SK-N-MC (cell line): ENCODE measurements at regions not wholly inside any gene's neighbourhood (a gene's known extent, or its start where the extent isn't known, plus 50 kb on each side); places are given as distances from the start of the nearest gene placed in this dataset.

ENCODE experiments used
- DNase-seq: peaks from one replicate; pipeline ENCODE4 v3.0.0-alpha.2; 2011; ENCODE audit warnings: low read depth, low spot score
- H3K27ac ChIP-seq: fragments of 200-600 bp; sonication (generic); 2 replicates; pipeline ENCODE4 v1.5.1; 2016; ENCODE audit warnings: mixed run types
- H3K36me3 ChIP-seq: fragments of 200-600 bp; sonication (generic); 2 replicates; pipeline ENCODE4 v1.6.1; 2017; ENCODE audit warnings: antibody characterized with exemption, low read length, mixed read lengths; ENCODE audit not compliant: insufficient read depth
- H3K4me3 ChIP-seq: fragments of 200-600 bp; sonication (generic); 2 replicates; pipeline ENCODE4 v1.5.1; 2016
- H3K9ac ChIP-seq: fragments of 200-600 bp; sonication (generic); 2 replicates; pipeline ENCODE4 v1.8.0; 2017; ENCODE audit warnings: mixed run types, mixed read lengths; ENCODE audit not compliant: insufficient read length
- H3K9me3 ChIP-seq: fragments of 200-600 bp; sonication (generic); 2 replicates; pipeline ENCODE4 v1.6.1; 2017; ENCODE audit warnings: low read depth, mild to moderate bottlenecking, antibody characterized with exemption, low read length, moderate library complexity, mixed read lengths
- EZH2 ChIP-seq: fragments of 200-600 bp; sonication (generic); IDR thresholded peaks from one replicate; pipeline ENCODE4 v1.6.1; 2017; ENCODE audit warnings: antibody characterized with exemption
- FOXP2 ChIP-seq: optimal IDR thresholded peaks from 2 replicates; pipeline ENCODE3; 2011; ENCODE audit warnings: mild to moderate bottlenecking, moderate library complexity; ENCODE audit not compliant: insufficient read depth; ENCODE audit errors: extremely low read length, control extremely low read depth
- POLR2AphosphoS5 ChIP-seq: IDR thresholded peaks from 2 replicates; pipeline ENCODE4 v1.6.1; 2012; ENCODE audit warnings: mild to moderate bottlenecking, low read depth, low read length, borderline replicate concordance

DNA sequence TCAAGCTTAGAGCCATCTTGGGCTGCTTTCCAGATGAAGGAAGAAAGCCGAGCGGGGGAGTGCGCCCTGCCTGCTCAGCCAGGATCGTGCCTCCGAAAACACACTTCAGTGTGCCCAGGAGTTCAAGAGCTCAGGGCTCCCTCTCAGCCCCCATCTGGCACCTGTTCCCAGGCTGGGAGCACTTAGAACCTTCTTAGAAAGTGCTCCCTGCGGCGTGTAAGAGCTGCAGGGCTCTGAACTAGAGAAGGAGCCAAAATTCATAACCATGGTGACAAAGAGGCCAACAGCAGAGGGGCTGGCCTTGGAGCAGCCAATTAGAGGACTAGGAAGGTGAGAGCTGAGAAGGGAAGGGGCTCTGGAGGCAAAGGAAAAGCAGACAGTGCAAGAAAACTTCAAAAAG lies 59.0 kb upstream of the TNRC6C start:
- H3K4me3 ChIP-seq = 0 out of 2 replicates have a peak overlapping the region, but pooled peaks have one; percentile 14
- no peak for DNase-seq
- no peaks in the 10 kb centered on the region for H3K36me3 ChIP-seq
- H3K9ac ChIP-seq = no peak overlapping the region
- TF ChIP-seq EZH2 = no peak
- TF ChIP-seq FOXP2 = no peak
- TF ChIP-seq POLR2AphosphoS5 = no peak
- H3K9me3 ChIP-seq = no peaks in the 10 kb centered on the region
- H3K27ac ChIP-seq = no peak overlapping the region

DNA sequence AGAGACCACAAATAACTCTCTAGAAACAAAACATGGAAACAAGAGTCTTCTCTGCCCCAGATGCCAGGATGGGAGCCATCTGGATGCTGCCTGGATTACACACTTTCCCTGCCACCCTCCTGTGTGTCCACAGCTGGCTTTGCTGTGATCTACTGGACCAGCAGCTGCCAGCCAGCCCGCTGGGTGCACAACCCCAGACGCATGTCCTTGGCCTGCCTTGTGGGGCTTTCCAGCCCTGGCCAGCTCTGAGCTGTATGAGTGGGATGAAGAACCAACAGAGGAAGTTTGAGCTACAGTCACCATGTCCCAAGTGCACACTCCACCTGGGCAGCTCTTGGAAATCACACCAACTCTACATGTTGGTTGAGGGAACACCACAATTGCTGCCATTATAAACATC lies 57.0 kb upstream of the TNRC6C start:
- no peak for TF ChIP-seq POLR2AphosphoS5
- TF ChIP-seq EZH2 = no peak
- no peak for TF ChIP-seq FOXP2
- Histone ChIP-seq H3K4me3 (no peak overlapping the region), H3K9me3 (no peaks in the 10 kb centered on the region), H3K36me3 (no peaks in the 10 kb centered on the region), H3K27ac (no peak overlapping the region), H3K9ac (no peak overlapping the region)
- no peak for DNase-seq

DNA sequence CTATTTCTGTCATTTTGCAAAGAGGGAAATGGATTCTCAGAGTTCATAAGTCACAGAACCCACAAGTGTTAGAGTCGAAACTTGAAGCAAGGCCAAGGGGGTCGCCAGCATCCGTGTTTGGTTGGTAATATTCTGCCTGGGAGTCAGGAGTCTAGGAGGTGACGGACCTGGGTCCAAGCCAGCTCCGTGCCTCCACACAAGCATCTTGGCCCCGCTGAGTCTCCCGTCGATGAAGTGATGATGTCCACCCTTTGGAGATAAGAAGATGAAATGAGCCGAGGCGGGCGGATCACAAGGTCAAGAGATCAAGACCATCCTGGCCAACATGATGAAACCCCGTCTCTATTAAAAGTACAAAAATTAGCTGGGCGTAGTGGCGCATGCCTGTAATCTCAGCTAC lies 53.2 kb upstream of the TNRC6C start:
- no peak overlapping the region for H3K4me3 ChIP-seq
- H3K27ac ChIP-seq = no peak overlapping the region
- no peak for DNase-seq
- no peaks in the 10 kb centered on the region for H3K36me3 ChIP-seq
- H3K9ac ChIP-seq = no peak overlapping the region
- TF ChIP-seq EZH2 (no peak), POLR2AphosphoS5 (no peak), FOXP2 (no peak)
- no peaks in the 10 kb centered on the region for H3K9me3 ChIP-seq

DNA sequence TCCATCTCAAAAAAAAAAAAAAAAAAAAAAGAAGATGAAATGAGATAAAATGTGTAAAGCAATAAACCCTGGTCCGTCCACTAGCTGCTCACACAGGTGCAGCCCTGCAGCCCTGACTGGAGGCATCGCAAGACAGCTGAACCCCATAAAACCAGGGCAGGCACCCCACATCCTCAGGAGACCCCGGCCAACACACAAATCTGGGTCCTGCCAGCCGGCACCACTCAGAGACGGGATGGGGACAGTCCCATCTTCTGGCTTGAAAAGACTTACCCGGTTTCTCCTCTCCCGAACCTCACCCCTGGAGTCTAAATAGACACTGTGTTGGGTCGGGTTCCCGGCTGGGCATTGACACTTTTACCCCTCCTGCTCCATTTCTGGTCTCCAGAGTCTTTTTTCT lies 52.7 kb upstream of the TNRC6C start:
- Histone ChIP-seq H3K4me3 (no peak overlapping the region), H3K27ac (no peak overlapping the region)

DNA sequence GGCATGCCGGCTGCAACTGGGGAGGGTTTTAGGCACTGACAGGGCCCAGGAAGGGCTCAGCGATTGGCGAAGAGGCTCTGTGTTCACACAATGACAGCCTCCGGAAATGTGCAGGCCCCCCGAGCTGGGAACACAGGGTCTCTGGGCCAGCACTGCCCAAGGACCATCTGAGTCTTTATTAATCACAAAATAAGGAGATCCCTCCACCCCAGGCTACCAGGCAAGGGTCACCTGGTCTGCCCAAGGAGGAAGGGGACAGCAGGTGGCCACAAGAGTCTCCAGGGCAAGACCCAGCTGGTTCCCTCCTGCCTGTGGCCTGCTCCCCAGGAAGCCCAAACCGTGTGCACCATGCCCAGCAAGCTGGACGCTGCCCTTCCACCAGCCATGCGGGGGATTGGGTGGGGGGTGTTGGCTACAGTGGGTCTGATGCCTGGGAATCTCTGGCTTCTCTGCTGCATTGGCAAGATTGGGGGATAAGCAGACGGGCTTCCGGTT lies 52.1 kb upstream of the TNRC6C start:
- no peaks in the 10 kb centered on the region for H3K36me3 ChIP-seq
- H3K9me3 ChIP-seq = no peaks in the 10 kb centered on the region
- TF ChIP-seq FOXP2 (no peak), EZH2 (no peak), POLR2AphosphoS5 (no peak)
- H3K4me3 ChIP-seq = no peak overlapping the region
- H3K27ac ChIP-seq = no peak overlapping the region
- no peak overlapping the region for H3K9ac ChIP-seq
- no peak for DNase-seq

More for the DNA sequence above, 52.7 kb upstream of the TNRC6C start:
- Histone ChIP-seq H3K9me3 (no peaks in the 10 kb centered on the region), H3K36me3 (no peaks in the 10 kb centered on the region), H3K9ac (no peak overlapping the region)
- no peak for DNase-seq
- TF ChIP-seq FOXP2 (no peak), POLR2AphosphoS5 (no peak), EZH2 (no peak)

DNA sequence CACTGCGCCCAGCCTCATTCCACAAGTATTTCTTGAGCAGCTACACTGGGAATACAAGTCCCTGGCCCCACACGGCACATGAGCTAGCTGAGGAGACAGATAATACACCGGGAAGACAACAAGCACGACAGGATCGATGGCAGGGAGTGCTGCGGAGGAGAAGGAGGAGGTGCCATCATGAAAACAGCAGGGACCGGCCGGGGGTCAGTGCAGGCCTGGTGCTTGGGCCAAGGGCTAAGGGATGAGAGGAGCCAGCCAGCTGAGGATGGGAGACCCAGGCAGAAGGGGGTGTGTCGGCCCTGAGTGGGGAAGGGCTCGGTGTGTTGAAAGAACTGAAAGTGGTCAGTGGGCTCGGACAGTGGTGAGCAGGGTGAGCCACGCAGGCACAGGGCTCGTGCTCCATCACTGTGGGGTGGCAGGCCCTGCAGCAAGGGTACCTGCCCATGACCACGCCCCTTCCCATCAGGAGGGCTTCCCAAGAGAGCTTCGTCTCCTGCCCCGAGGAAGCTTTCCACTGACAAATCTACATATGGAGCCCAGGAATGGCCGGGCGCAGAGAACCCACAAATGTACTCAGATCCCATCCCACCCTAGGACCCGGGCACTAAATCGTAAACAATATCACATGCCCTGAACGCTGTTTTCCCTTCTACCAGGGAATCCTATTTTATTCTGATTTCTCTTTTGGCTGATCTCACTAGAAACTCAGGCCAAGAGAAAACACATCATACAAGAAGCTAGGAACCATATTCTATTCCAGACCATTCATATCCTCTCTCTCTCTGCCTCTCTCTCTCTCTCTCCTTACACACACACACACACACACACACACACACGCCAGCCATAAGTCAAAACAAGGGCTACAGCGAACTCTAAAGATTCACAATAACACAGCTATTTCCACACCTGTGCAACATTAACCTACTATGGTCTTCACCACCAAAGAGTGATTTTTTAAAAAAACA lies 50.7 kb upstream of the TNRC6C start:
- TF ChIP-seq EZH2 (no peak), POLR2AphosphoS5 (no peak), FOXP2 (no peak)
- DNase-seq = no peak
- Histone ChIP-seq H3K9me3 (no peaks in the 10 kb centered on the region), H3K27ac (no peak overlapping the region), H3K4me3 (no peak overlapping the region), H3K9ac (no peak overlapping the region), H3K36me3 (no peaks in the 10 kb centered on the region)

DNA sequence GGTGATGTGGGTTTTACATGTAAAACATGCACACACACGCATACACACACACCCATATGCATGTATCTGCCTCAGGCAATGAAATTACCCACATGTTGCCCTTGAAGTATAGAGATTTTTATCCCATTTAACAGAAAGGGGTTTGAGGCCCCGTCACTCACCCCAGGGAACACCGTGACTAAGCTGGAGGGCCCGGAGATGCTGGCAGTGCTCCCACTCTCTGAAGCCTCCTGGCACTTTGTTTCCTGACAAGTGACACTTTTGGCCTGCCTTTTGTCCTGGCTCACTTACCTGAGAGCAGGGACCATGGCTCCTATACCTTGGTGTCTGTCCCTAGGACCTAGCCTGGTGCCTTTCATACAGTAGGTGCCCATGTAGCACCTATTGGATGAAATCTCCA lies 50.0 kb upstream of the TNRC6C start:
- TF ChIP-seq FOXP2 = no peak
- TF ChIP-seq EZH2 = no peak
- TF ChIP-seq POLR2AphosphoS5 = no peak
- no peaks in the 10 kb centered on the region for H3K36me3 ChIP-seq
- no peak for DNase-seq
- no peak overlapping the region for H3K4me3 ChIP-seq
- H3K9ac ChIP-seq = no peak overlapping the region
- H3K27ac ChIP-seq = no peak overlapping the region
- no peaks in the 10 kb centered on the region for H3K9me3 ChIP-seq
